ENCODE measurements at regions not wholly inside any gene's neighbourhood (a gene's known extent, or its start where the extent isn't known, plus 50 kb on each side); places are given as distances from the start of the nearest gene placed in this dataset.
A peak's percentile ranks its signal among the peaks of the same experiment; 100 is the strongest.

GRCh38 chr5:57695706-57696388 is 213.2 kb upstream of the ACTBL2 start:
- intact Hi-C loops (cut with DNase I), result no loop called here

GRCh38 chr5:57695179-57695578 is 212.6 kb upstream of the ACTBL2 start:
- DNase-seq (ENCODE audit: low spot score), result no peak
- intact Hi-C loops (cut with DNase I), result no loop called here

More at GRCh38 chr5:57695706-57696388, 213.2 kb upstream of the ACTBL2 start:
- DNase-seq (ENCODE audit: low spot score), result no peak

GRCh38 chr5:57693488-57694305 is 211.1 kb upstream of the ACTBL2 start:
- intact Hi-C loops (cut with DNase I), result no loop called here
- no peak for DNase-seq (ENCODE audit: low spot score)

- intact Hi-C loops (cut with DNase I), result no loop called here
- peak; percentile 92 for DNase-seq (ENCODE audit: low spot score)
These were observed 210.2 kb upstream of the ACTBL2 start for GRCh38 chr5:57692582-57693487.

- DNase-seq (ENCODE audit: low spot score), result no peak
- intact Hi-C loops (cut with DNase I), result no loop called here
These were observed 208.1 kb upstream of the ACTBL2 start for GRCh38 chr5:57690724-57691123.

GRCh38 chr5:57687596-57687995 is 205.0 kb upstream of the ACTBL2 start:
- DNase-seq (ENCODE audit: low spot score), result no peak
- intact Hi-C loops (cut with DNase I), result no loop called here

- intact Hi-C loops (cut with DNase I), result no loop called here
- no peak for DNase-seq (ENCODE audit: low spot score)
These were observed 203.1 kb upstream of the ACTBL2 start for GRCh38 chr5:57685516-57686255.

GRCh38 chr5:57684299-57684702 is 201.7 kb upstream of the ACTBL2 start:
- DNase-seq (ENCODE audit: low spot score), result no peak
- intact Hi-C loops (cut with DNase I), result no loop called here

- intact Hi-C loops (cut with DNase I), result no loop called here
- no peak for DNase-seq (ENCODE audit: low spot score)
These were observed 200.5 kb upstream of the ACTBL2 start for GRCh38 chr5:57683036-57683630.

GRCh38 chr5:57681942-57682341 is 199.3 kb upstream of the ACTBL2 start:
- intact Hi-C loops (cut with DNase I), result no loop called here
- no peak for DNase-seq (ENCODE audit: low spot score)

GRCh38 chr5:57680686-57681085 is 198.1 kb upstream of the ACTBL2 start:
- intact Hi-C loops (cut with DNase I), result no loop called here
- DNase-seq (ENCODE audit: low spot score), result no peak

GRCh38 chr5:57677235-57677634 is 194.6 kb upstream of the ACTBL2 start:
- DNase-seq (ENCODE audit: low spot score), result no peak
- intact Hi-C loops (cut with DNase I), result no loop called here

- intact Hi-C loops (cut with DNase I), result no loop called here
- DNase-seq (ENCODE audit: low spot score), result no peak
These were observed 193.8 kb upstream of the ACTBL2 start for GRCh38 chr5:57676222-57677098.

GRCh38 chr5:57675236-57675635 is 192.6 kb upstream of the ACTBL2 start:
- no peak for DNase-seq (ENCODE audit: low spot score)
- intact Hi-C loops (cut with DNase I), result no loop called here

GRCh38 chr5:57671371-57671770 is 188.8 kb upstream of the ACTBL2 start:
- intact Hi-C loops (cut with DNase I), result no loop called here
- no peak for DNase-seq (ENCODE audit: low spot score)

GRCh38 chr5:57666582-57666981 is 184.0 kb upstream of the ACTBL2 start:
- intact Hi-C loops (cut with DNase I), result no loop called here
- no peak for DNase-seq (ENCODE audit: low spot score)

GRCh38 chr5:57665146-57665936 is 182.7 kb upstream of the ACTBL2 start:
- intact Hi-C loops (cut with DNase I), result no loop called here
- no peak for DNase-seq (ENCODE audit: low spot score)

Data from posterior vena cava (tissue), 2 donors.